Astrocyte of the cerebellum (primary cell): ENCODE measurements at regions not wholly inside any gene's neighbourhood (a gene's known extent, or its start where the extent isn't known, plus 50 kb on each side); places are given as distances from the start of the nearest gene placed in this dataset.
"Not testable (repeated sequence)": the region's sequence is repeated elsewhere in the genome, so short reads cannot be mapped to it uniquely, and the experiment has no call there.

Experiments
- DNase-seq: peaks from one replicate; pipeline ENCODE4 v3.0.0-alpha.2; 2011; ENCODE audit warnings: low read depth
- H3K4me3 ChIP-seq: 2 replicates; pipeline ENCODE4 v1.5.1; 2011; ENCODE audit warnings: mild to moderate bottlenecking, low read depth, low read length, moderate library complexity
- CTCF ChIP-seq: IDR thresholded peaks from 2 replicates; pipeline ENCODE4 v1.5.1; 2012; ENCODE audit warnings: low read length, low read depth, moderate library complexity, mild to moderate bottlenecking; ENCODE audit errors: missing control alignments
- in situ Hi-C: cut with HindIII; loops from 2 replicates; pipeline ENCODE4 v1.10.0; 2017; ENCODE audit warnings: low sequenced_read_pairs

GRCh38 chr13:90591927-90592268 lies 755.6 kb upstream of the MIR17HG start:
- no peak overlapping the region for H3K4me3 ChIP-seq
- in situ Hi-C loops = no loop called here
- no peak for DNase-seq
- no peak for TF ChIP-seq CTCF

- H3K4me3 ChIP-seq = no peak overlapping the region
- DNase-seq = no peak
- in situ Hi-C loops = no loop called here
- no peak for TF ChIP-seq CTCF
Observed at GRCh38 chr13:90592943-90593342, 754.5 kb upstream of the MIR17HG start.

GRCh38 chr13:90594681-90595080 lies 752.8 kb upstream of the MIR17HG start:
- H3K4me3 ChIP-seq = no peak overlapping the region
- in situ Hi-C loops = no loop called here
- DNase-seq = no peak
- TF ChIP-seq CTCF = no peak

DNA sequence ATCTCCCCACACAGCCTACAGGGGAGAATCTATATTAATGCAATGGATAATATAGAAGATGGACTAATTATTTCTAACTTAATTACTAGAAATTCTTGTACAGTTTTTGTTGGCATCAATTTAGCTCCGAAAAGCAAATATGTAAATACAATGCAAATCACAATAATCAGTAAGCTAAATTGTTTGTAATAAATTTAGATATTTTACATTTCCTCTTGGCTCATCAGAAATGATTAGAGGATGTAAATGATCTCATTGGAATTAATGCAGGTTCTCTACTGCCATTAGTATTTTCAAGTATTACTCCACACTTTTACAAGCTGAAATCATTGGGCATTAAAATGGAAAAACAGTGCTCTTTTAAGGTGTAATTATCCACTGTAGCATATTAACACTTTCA lies 741.8 kb upstream of the MIR17HG start:
- in situ Hi-C loops = no loop called here
- no peak overlapping the region for H3K4me3 ChIP-seq
- TF ChIP-seq CTCF = no peak
- DNase-seq = no peak

DNA sequence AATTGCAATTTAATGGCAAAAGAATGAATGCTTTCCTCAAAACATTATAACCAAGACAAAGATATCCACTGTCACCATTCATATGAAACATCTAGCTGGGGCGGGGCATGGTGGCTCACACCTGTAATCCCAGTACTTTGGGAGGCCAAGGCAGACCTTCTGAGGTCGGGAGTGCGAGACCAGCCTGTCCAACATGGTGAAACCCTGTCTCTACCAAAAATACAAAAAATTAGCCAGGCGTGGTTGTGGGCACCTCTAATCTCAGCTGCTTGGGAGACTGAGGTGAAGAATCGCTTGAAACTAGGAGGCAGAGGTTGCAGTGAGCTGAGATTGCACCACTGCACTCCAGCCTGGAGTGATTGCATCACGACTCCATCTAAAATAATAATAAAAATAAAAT lies 740.6 kb upstream of the MIR17HG start:
- in situ Hi-C loops, H3K4me3 ChIP-seq, DNase-seq: not testable (repeated sequence)

DNA sequence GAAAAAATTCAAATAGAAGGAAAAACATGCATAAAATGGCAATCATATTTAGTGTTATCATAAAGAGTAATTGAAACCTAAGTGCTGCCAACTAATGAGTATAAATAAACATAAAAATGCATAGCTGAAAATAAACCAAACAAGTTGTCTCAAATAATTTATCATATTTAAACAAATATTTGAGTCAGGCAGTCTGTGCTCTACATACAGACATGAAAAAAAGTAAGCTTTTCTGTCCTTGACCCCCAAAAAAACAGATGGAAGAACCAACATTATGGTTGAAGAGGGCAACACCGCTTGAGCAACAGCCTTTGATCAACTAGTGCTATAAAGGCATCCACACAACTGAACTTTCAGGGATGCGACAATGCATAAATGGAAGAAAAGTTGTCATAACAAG lies 735.1 kb upstream of the MIR17HG start:
- H3K4me3 ChIP-seq = no peak overlapping the region
- DNase-seq = no peak
- in situ Hi-C loops = no loop called here
- no peak for TF ChIP-seq CTCF

DNA sequence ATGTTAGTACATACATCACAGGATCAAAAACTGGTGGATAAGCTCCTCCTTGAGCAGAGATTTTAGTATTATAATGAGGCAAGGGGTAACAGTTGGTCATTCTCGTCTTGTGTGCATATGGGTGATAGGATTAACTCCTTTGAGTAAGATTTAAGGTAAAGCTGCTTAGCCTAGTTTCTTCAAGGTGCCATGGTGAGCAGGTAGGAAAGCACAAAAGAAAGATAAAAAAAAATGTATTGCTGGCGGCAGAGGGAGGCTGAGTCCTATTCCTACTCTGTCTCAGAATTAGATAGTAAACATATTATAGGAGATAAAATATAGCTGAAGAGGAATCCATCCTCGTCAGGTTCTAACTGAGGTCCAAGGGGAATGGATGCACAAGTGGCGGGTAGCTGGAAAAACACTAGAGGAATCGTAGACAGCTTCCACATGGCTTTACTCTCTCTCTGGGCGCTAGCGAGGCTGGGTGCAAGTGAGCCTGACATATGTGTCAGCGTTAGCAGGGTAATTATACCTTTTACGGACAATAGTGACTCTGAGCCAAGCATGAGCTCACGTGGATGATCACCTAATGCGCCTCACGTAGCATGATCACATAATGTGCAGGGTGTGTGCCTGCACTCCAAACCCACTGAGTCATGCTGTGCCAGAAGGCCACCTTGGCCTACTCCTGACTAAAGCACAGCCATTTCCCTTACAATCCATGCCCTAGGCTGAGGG lies 734.3 kb upstream of the MIR17HG start:
- DNase-seq = no peak
- H3K4me3 ChIP-seq = no peak overlapping the region
- no peak for TF ChIP-seq CTCF
- in situ Hi-C loops = no loop called here
